ENCODE measurements at regions not wholly inside any gene's neighbourhood (a gene's known extent, or its start where the extent isn't known, plus 50 kb on each side); places are given as distances from the start of the nearest gene placed in this dataset.

- TF ChIP-seq EZH2phosphoT487 (IDR thresholded peaks at IDR 0.05; ENCODE audit: insufficient read depth, low read depth) = no peak
- TF ChIP-seq EZH2 (IDR thresholded peaks at IDR 0.05; ENCODE audit: insufficient read depth, poor library complexity, severe bottlenecking) = no peak
These were observed 616.6 kb downstream of the SLC16A7 start for GRCh38 chr12:60212159-60213000.
